PC-3 (cell line): ENCODE measurements at regions not wholly inside any gene's neighbourhood (a gene's known extent, or its start where the extent isn't known, plus 50 kb on each side); places are given as distances from the start of the nearest gene placed in this dataset.

Experiments
- ATAC-seq: fragments of 200-7000 bp; cut with Tn5 transposase; 2 replicates; pipeline ENCODE4 v1.9.1; 2020; ENCODE audit warnings: mild to moderate bottlenecking, moderate library complexity
- BruUV-seq: library from RNA; stranded (reverse); fragments of 400-500 nt; replicated peaks from 2 replicates; lab custom pipeline; 2021; lab: Mats Ljungman, UMichigan
- CTCF ChIA-PET: fragments of 300-600 bp; sonication (Branson Sonifier 250); formaldehyde crosslinking; loops from one replicate; lab custom pipeline; 2022; ENCODE audit warnings: antibody characterized with exemption; lab: Charles Lee
- POLR2A ChIA-PET: fragments of 300-600 bp; sonication (Branson Sonifier 250); formaldehyde crosslinking; loops from one replicate; lab custom pipeline; 2022; ENCODE audit warnings: antibody characterized with exemption; ENCODE audit not compliant: unreplicated experiment; lab: Charles Lee
- DNase-seq: peaks from one replicate; pipeline ENCODE4 v3.0.0-alpha.2; 2015
- H2AFZ ChIP-seq: fragments of 300-600 bp; sonication (generic); 2 replicates; pipeline ENCODE4 v1.6.0; 2016; ENCODE audit warnings: antibody characterized with exemption, low read length
- H3F3A ChIP-seq: fragments of 300-600 bp; sonication (generic); one replicate; pipeline ENCODE4 v1.6.0; 2017; ENCODE audit warnings: antibody characterized with exemption, low read length, control low read depth, mild to moderate bottlenecking; ENCODE audit not compliant: unreplicated experiment
- H3K27ac ChIP-seq: fragments of 300-600 bp; sonication (generic); 2 replicates; pipeline ENCODE4 v1.5.1; 2016; ENCODE audit warnings: mild to moderate bottlenecking, low read length
- H3K27me3 ChIP-seq: fragments of 300-600 bp; sonication (generic); 2 replicates; pipeline ENCODE4 v1.6.1; 2016; ENCODE audit warnings: low read length, mixed read lengths
- H3K36me3 ChIP-seq: fragments of 300-600 bp; sonication (generic); 2 replicates; pipeline ENCODE4 v1.6.1; 2016; ENCODE audit warnings: low read depth, mixed run types, low read length, mixed read lengths
- H3K4me1 ChIP-seq: fragments of 300-600 bp; sonication (generic); 2 replicates; pipeline ENCODE4 v1.5.1; 2016; ENCODE audit warnings: low read length; ENCODE audit not compliant: insufficient read depth
- H3K4me2 ChIP-seq: fragments of 300-600 bp; sonication (generic); 2 replicates; pipeline ENCODE4 v1.6.0; 2016; ENCODE audit warnings: low read length
- H3K4me3 ChIP-seq: fragments of 300-600 bp; sonication (generic); 2 replicates; pipeline ENCODE4 v1.5.1; 2016; ENCODE audit warnings: mild to moderate bottlenecking, low read length, mixed read lengths
- H3K79me2 ChIP-seq: fragments of 300-600 bp; sonication (generic); 2 replicates; pipeline ENCODE4 v1.6.1; 2017; ENCODE audit warnings: low read length, mixed read lengths
- H3K9ac ChIP-seq: fragments of 300-600 bp; sonication (generic); 2 replicates; pipeline ENCODE4 v1.6.0; 2016; ENCODE audit warnings: mild to moderate bottlenecking, low read length
- H3K9me2 ChIP-seq: fragments of 300-600 bp; sonication (generic); replicated peaks from 2 replicates; pipeline ENCODE4 v1.6.1; 2016; ENCODE audit warnings: mixed run types, low read length, mixed read lengths
- H3K9me3 ChIP-seq: fragments of 300-600 bp; sonication (generic); 2 replicates; pipeline ENCODE4 v1.6.1; 2016; ENCODE audit warnings: low read length, mixed read lengths
- H4K20me1 ChIP-seq: fragments of 300-600 bp; sonication (generic); 2 replicates; pipeline ENCODE4 v1.6.1; 2016; ENCODE audit warnings: low read length, mixed read lengths
- CTCF ChIP-seq: fragments of 300-600 bp; sonication (generic); conservative IDR thresholded peaks from 2 replicates; pipeline ENCODE4 v1.5.1; 2017; ENCODE audit warnings: antibody characterized with exemption, low read depth, mild to moderate bottlenecking, low read length
- EZH2 ChIP-seq: fragments of 300-600 bp; sonication (generic); IDR thresholded peaks from one replicate; pipeline ENCODE4 v1.6.1; 2017; ENCODE audit warnings: antibody characterized with exemption, mild to moderate bottlenecking, low read length; ENCODE audit not compliant: unreplicated experiment
- EZH2phosphoT487 ChIP-seq: fragments of 300-600 bp; sonication (generic); IDR thresholded peaks from 2 replicates; pipeline ENCODE4 v1.6.1; 2018; ENCODE audit warnings: mild to moderate bottlenecking, antibody characterized with exemption, low read length, borderline replicate concordance
- intact Hi-C: fragments of 100-400 bp; cut with micrococcal nuclease; formaldehyde crosslinking; loops from 2 replicates; pipeline ENCODE4 v1.9.0; 2023

- DNase-seq (no peak), ATAC-seq (no peak)
- H3K9ac ChIP-seq: no peak overlapping the region
- H4K20me1 ChIP-seq: no peaks in the 10 kb centered on the region
- POLR2A ChIA-PET: no interaction called here
- H3K4me3 ChIP-seq: no peak overlapping the region
- H3K4me2 ChIP-seq: no peak overlapping the region
- no TSS peak for BruUV-seq
- H3K79me2 ChIP-seq: no peaks in the 10 kb centered on the region
- no peak overlapping the region for H3K27ac ChIP-seq
- no peak overlapping the region for H2AFZ ChIP-seq
- no peaks in the 10 kb centered on the region for H3K4me1 ChIP-seq
- intact Hi-C loops: no loop called here
- CTCF ChIA-PET: no interaction called here
- no peaks in the 10 kb centered on the region for H3K9me3 ChIP-seq
- H3K9me2 ChIP-seq: no peaks in the 10 kb centered on the region
- no peaks in the 10 kb centered on the region for H3K27me3 ChIP-seq
- H3F3A ChIP-seq: no peaks in the 10 kb centered on the region
- TF ChIP-seq EZH2: no peak
- TF ChIP-seq EZH2phosphoT487: no peak
- TF ChIP-seq CTCF: no peak
- no peaks in the 10 kb centered on the region for H3K36me3 ChIP-seq
Observed at GRCh38 chr3:135636596-135636995, 328.9 kb upstream of the PPP2R3A start.

GRCh38 chr3:135637013-135637412 is 328.5 kb upstream of the PPP2R3A start:
- ATAC-seq: no peak
- ChIA-PET POLR2A (no interaction called here), CTCF (no interaction called here)

More at GRCh38 chr3:135637013-135637412, 328.5 kb upstream of the PPP2R3A start:
- Histone ChIP-seq H3K9me2 (no peaks in the 10 kb centered on the region), H4K20me1 (no peaks in the 10 kb centered on the region), H3K9me3 (no peaks in the 10 kb centered on the region), H3K36me3 (no peaks in the 10 kb centered on the region), H3K4me1 (no peaks in the 10 kb centered on the region), H3K79me2 (no peaks in the 10 kb centered on the region), H3K27ac (no peak overlapping the region), H3K4me2 (no peak overlapping the region), H3K4me3 (no peak overlapping the region), H3F3A (no peaks in the 10 kb centered on the region), H3K27me3 (no peaks in the 10 kb centered on the region), H3K9ac (no peak overlapping the region), H2AFZ (no peak overlapping the region)
- TF ChIP-seq EZH2 (no peak), CTCF (no peak), EZH2phosphoT487 (no peak)
- no TSS peak for BruUV-seq
- no peak for DNase-seq
- intact Hi-C loops: no loop called here
